Stimulated activated CD8-positive, alpha-beta memory T cell treated with anti-CD3 and anti-CD28 coated beads, Interleukin-7, amount 100 ng/mL, for 24 hours (primary cell): ENCODE measurements at regions not wholly inside any gene's neighbourhood (a gene's known extent, or its start where the extent isn't known, plus 50 kb on each side); places are given as distances from the start of the nearest gene placed in this dataset.

ENCODE experiments used
- DNase-seq: peaks from one replicate; pipeline ENCODE4 v3.0.0-alpha.2; 2020; ENCODE audit warnings: low read depth

- no peak for DNase-seq
These were observed 223.5 kb downstream of the BTG1 start for GRCh38 chr12:91922139-91922538.

GRCh38 chr12:91921555-91921954, 224.1 kb downstream of the BTG1 start:
- DNase-seq: no peak

- DNase-seq: no peak
These were observed 224.9 kb downstream of the BTG1 start for GRCh38 chr12:91920741-91921140.

GRCh38 chr12:91920276-91920675, 225.4 kb downstream of the BTG1 start:
- DNase-seq: no peak

- DNase-seq: no peak
These were observed 227.2 kb downstream of the BTG1 start for GRCh38 chr12:91918431-91918830.

GRCh38 chr12:91914701-91915100, 230.9 kb downstream of the BTG1 start:
- DNase-seq: no peak

- DNase-seq: no peak
These were observed 232.0 kb downstream of the BTG1 start for GRCh38 chr12:91913651-91914050.

GRCh38 chr12:91913124-91913523, 232.5 kb downstream of the BTG1 start:
- no peak for DNase-seq

GRCh38 chr12:91912178-91912577, 233.5 kb downstream of the BTG1 start:
- no peak for DNase-seq

- DNase-seq: no peak
These were observed 234.7 kb downstream of the BTG1 start for GRCh38 chr12:91910871-91911388.

- DNase-seq: no peak
These were observed 242.6 kb downstream of the BTG1 start for GRCh38 chr12:91902860-91903683.

GRCh38 chr12:91901381-91902074, 244.1 kb downstream of the BTG1 start:
- DNase-seq: no peak

GRCh38 chr12:91900971-91901370, 244.7 kb downstream of the BTG1 start:
- DNase-seq: no peak

- no peak for DNase-seq
These were observed 246.6 kb downstream of the BTG1 start for GRCh38 chr12:91899056-91899455.

GRCh38 chr12:91897025-91897515, 248.6 kb downstream of the BTG1 start:
- no peak for DNase-seq

GRCh38 chr12:91896286-91897024, 249.2 kb downstream of the BTG1 start:
- DNase-seq: no peak

GRCh38 chr12:91894911-91895310, 250.7 kb downstream of the BTG1 start:
- no peak for DNase-seq

GRCh38 chr12:91893476-91893875, 252.2 kb downstream of the BTG1 start:
- DNase-seq: no peak

GRCh38 chr12:91892081-91892855, 253.4 kb downstream of the BTG1 start:
- no peak for DNase-seq

GRCh38 chr12:91890742-91891141, 254.9 kb downstream of the BTG1 start:
- no peak for DNase-seq

GRCh38 chr12:91889910-91890309, 255.7 kb downstream of the BTG1 start:
- no peak for DNase-seq

- no peak for DNase-seq
These were observed 256.6 kb downstream of the BTG1 start for GRCh38 chr12:91889059-91889458.
